H1 (cell line): ENCODE measurements at regions not wholly inside any gene's neighbourhood (a gene's known extent, or its start where the extent isn't known, plus 50 kb on each side); places are given as distances from the start of the nearest gene placed in this dataset.

ENCODE experiments used
- CTCF ChIA-PET: fragments of 300-600 bp; sonication (Branson Sonifier 250); formaldehyde crosslinking; loops from one replicate; lab custom pipeline; 2021; ENCODE audit not compliant: partially characterized antibody; lab: Charles Lee
- POLR2A ChIA-PET: fragments of 300-600 bp; sonication (Branson Sonifier 250); formaldehyde crosslinking; loops from one replicate; lab custom pipeline; 2021; ENCODE audit warnings: inconsistent platforms; ENCODE audit not compliant: partially characterized antibody; lab: Charles Lee
- DNase-seq, 2 experiments: peaks; one replicate each; pipeline versions ENCODE4 v3.0.0 to v3.0.0-alpha.2; 2010 to 2022; ENCODE audit warnings: low spot score in 2 of 2, low read depth in 1 of 2, mixed read lengths in 1 of 2
- FAIRE-seq: peaks from 2 replicates; lab custom pipeline; 2011; peaks lifted over from hg19 to GRCh38; lab: Jason Lieb, UNC
- H2AFZ ChIP-seq: 2 replicates; pipeline ENCODE4 v1.8.1; 2012; ENCODE audit warnings: low read length, inconsistent platforms
- H2AK5ac ChIP-seq: 2 replicates; pipeline ENCODE4 v1.6.1; 2013; ENCODE audit warnings: low read depth, low read length
- H2BK120ac ChIP-seq: replicated peaks from 2 replicates; pipeline ENCODE3; 2013; ENCODE audit warnings: low read depth, low read length, inconsistent platforms
- H2BK12ac ChIP-seq: 2 replicates; pipeline ENCODE4 v1.6.1; 2013; ENCODE audit warnings: low read depth, low read length
- H2BK15ac ChIP-seq: 2 replicates; pipeline ENCODE4 v1.6.1; 2013; ENCODE audit warnings: low read length
- H2BK20ac ChIP-seq: 2 replicates; pipeline ENCODE4 v1.6.1; 2013; ENCODE audit warnings: low read length
- H2BK5ac ChIP-seq: 2 replicates; pipeline ENCODE4 v1.6.1; 2013; ENCODE audit warnings: low read depth, low read length
- H3K14ac ChIP-seq: 2 replicates; pipeline ENCODE4 v1.6.1; 2013; ENCODE audit warnings: inconsistent platforms; ENCODE audit not compliant: insufficient read length
- H3K18ac ChIP-seq: 2 replicates; pipeline ENCODE4 v1.6.1; 2013; ENCODE audit warnings: low read length; ENCODE audit errors: extremely low read depth
- H3K23ac ChIP-seq: 2 replicates; pipeline ENCODE4 v1.6.1; 2013; ENCODE audit warnings: inconsistent platforms; ENCODE audit not compliant: insufficient read length
- H3K23me2 ChIP-seq: 2 replicates; pipeline ENCODE4 v1.6.1; 2013; ENCODE audit warnings: low read depth, low read length
- H3K27ac ChIP-seq: 2 replicates; pipeline ENCODE4 v1.6.1; 2011; ENCODE audit warnings: low read depth, low read length, inconsistent platforms
- H3K27me3 ChIP-seq, 4 experiments: replicated peaks in 1 of 4; 1 replicate in 1 of 4; 2 replicates in 3 of 4; pipeline versions ENCODE4 v1.6.1 to v1.8.1; 2011 to 2013; ENCODE audit warnings: low read length in 3 of 4, mild to moderate bottlenecking in 3 of 4, inconsistent platforms in 2 of 4, mixed read lengths in 2 of 4, moderate library complexity in 1 of 4; ENCODE audit not compliant: control insufficient read depth in 3 of 4, insufficient read depth in 3 of 4; ENCODE audit errors: extremely low read depth in 1 of 4
- H3K36me3 ChIP-seq, 4 experiments: 2 replicates each; pipeline versions ENCODE4 v1.6.1 to v1.8.1; 2011 to 2013; ENCODE audit warnings: mild to moderate bottlenecking in 4 of 4, low read length in 3 of 4, moderate library complexity in 2 of 4, control low read depth in 1 of 4, inconsistent platforms in 1 of 4; ENCODE audit not compliant: insufficient read depth in 4 of 4, control insufficient read depth in 2 of 4
- H3K4ac ChIP-seq: replicated peaks from 2 replicates; pipeline ENCODE3; 2013; ENCODE audit warnings: low read length, low read depth, mixed read lengths, inconsistent platforms; ENCODE audit not compliant: insufficient read length
- H3K4me1 ChIP-seq, 4 experiments: replicated peaks in 1 of 4; 1 replicate in 1 of 4; 2 replicates in 3 of 4; pipeline versions ENCODE4 v1.6.1 to v1.8.1; 2011 to 2013; ENCODE audit warnings: low read length in 3 of 4, inconsistent platforms in 2 of 4, mixed read lengths in 1 of 4; ENCODE audit not compliant: insufficient read depth in 4 of 4, control insufficient read depth in 3 of 4
- H3K4me2 ChIP-seq, 2 experiments: 2 replicates each; pipeline versions ENCODE4 v1.6.1 to v1.8.1; 2011 to 2013; ENCODE audit warnings: low read depth in 2 of 2, low read length in 2 of 2, control low read depth in 1 of 2, inconsistent platforms in 1 of 2, mild to moderate bottlenecking in 1 of 2; ENCODE audit not compliant: insufficient read depth in 1 of 2
- H3K4me3 ChIP-seq, 4 experiments: fragments of 200-600, 300-600 bp in 1 of 4; sonication (generic), shearing (Covaris generic), sonication (Bioruptor Twin) in 1 of 4; 2 replicates each; pipeline versions ENCODE4 v1.5.1 to v1.8.1; 2011 to 2016; ENCODE audit warnings: low read length in 4 of 4, low read depth in 3 of 4, control low read depth in 2 of 4, inconsistent platforms in 2 of 4, mild to moderate bottlenecking in 2 of 4, mixed read lengths in 1 of 4, moderate library complexity in 1 of 4; ENCODE audit not compliant: insufficient read depth in 2 of 4; ENCODE audit errors: extremely low read depth in 1 of 4
- H3K56ac ChIP-seq: replicated peaks from 2 replicates; pipeline ENCODE3; 2013; ENCODE audit warnings: low read depth, mild to moderate bottlenecking, mixed read lengths, low read length, inconsistent platforms; ENCODE audit not compliant: insufficient read length
- H3K79me1 ChIP-seq: 2 replicates; pipeline ENCODE4 v1.6.1; 2013; ENCODE audit warnings: low read depth, low read length, control low read depth
- H3K79me2 ChIP-seq, 2 experiments: 2 replicates each; pipeline versions ENCODE4 v1.6.1 to v1.8.1; 2012 to 2013; ENCODE audit warnings: low read length in 2 of 2, mild to moderate bottlenecking in 2 of 2, inconsistent platforms in 1 of 2; ENCODE audit not compliant: insufficient read depth in 2 of 2, control insufficient read depth in 1 of 2
- H3K9ac ChIP-seq, 4 experiments: replicated peaks in 1 of 4; 1 replicate in 1 of 4; 2 replicates in 3 of 4; pipeline versions ENCODE4 v1.6.1 to v1.8.1; 2011 to 2013; ENCODE audit warnings: low read depth in 3 of 4, low read length in 3 of 4, control low read depth in 2 of 4, mild to moderate bottlenecking in 2 of 4, moderate library complexity in 2 of 4, inconsistent platforms in 1 of 4; ENCODE audit errors: extremely low read depth in 1 of 4
- H3K9me3 ChIP-seq, 2 experiments: 2 replicates each; pipeline versions ENCODE4 v1.6.1 to v1.8.1; 2012 to 2013; ENCODE audit warnings: mild to moderate bottlenecking in 2 of 2, moderate library complexity in 2 of 2, control low read depth in 1 of 2, inconsistent platforms in 1 of 2, low read depth in 1 of 2, low read length in 1 of 2, mixed read lengths in 1 of 2; ENCODE audit not compliant: insufficient read depth in 2 of 2
- H4K20me1 ChIP-seq, 2 experiments: replicated peaks in 1 of 2; 2 replicates each; pipeline versions ENCODE3 to v1.8.1; 2011 to 2013; ENCODE audit warnings: inconsistent platforms in 2 of 2, low read length in 2 of 2, mild to moderate bottlenecking in 1 of 2; ENCODE audit not compliant: insufficient read depth in 2 of 2, control insufficient read depth in 1 of 2
- H4K5ac ChIP-seq: 2 replicates; pipeline ENCODE4 v1.6.1; 2013; ENCODE audit warnings: low read length, low read depth, mixed read lengths, inconsistent platforms; ENCODE audit not compliant: insufficient read length
- H4K8ac ChIP-seq: 2 replicates; pipeline ENCODE4 v1.8.0; 2013; ENCODE audit warnings: mild to moderate bottlenecking, moderate library complexity, low read length, inconsistent platforms; ENCODE audit not compliant: insufficient read depth; ENCODE audit errors: extremely low read depth
- H4K91ac ChIP-seq: replicated peaks from 2 replicates; pipeline ENCODE3; 2013; ENCODE audit warnings: low read length, mixed read lengths, inconsistent platforms; ENCODE audit not compliant: insufficient read length
- BCL11A ChIP-seq, 2 experiments: IDR thresholded peaks; one replicate each; pipeline ENCODE4 v1.6.1; 2011; ENCODE audit warnings: low read depth in 2 of 2, low read length in 2 of 2, mild to moderate bottlenecking in 2 of 2
- CHD1 ChIP-seq: IDR thresholded peaks from 2 replicates; pipeline ENCODE4 v1.6.1; 2012; ENCODE audit warnings: low read depth, low read length, improper control_type of control experiment
- CREB1 ChIP-seq: IDR thresholded peaks from 2 replicates; pipeline ENCODE4 v1.6.1; 2012; ENCODE audit warnings: inconsistent platforms
- EGR1 ChIP-seq: IDR thresholded peaks from 2 replicates; pipeline ENCODE4 v1.6.1; 2011; ENCODE audit warnings: low read depth, low read length, borderline replicate concordance
- EZH2 ChIP-seq: fragments of 200-600 bp; sonication (generic); IDR thresholded peaks from 2 replicates; pipeline ENCODE4 v1.7.1; 2012; ENCODE audit warnings: low read depth, mild to moderate bottlenecking, moderate library complexity, low read length, inconsistent platforms; ENCODE audit not compliant: severe bottlenecking
- HDAC6 ChIP-seq: IDR thresholded peaks from one replicate; pipeline ENCODE4 v1.7.1; 2012; ENCODE audit warnings: low read depth, mild to moderate bottlenecking, inconsistent platforms, low read length, moderate library complexity
- JUND ChIP-seq: IDR thresholded peaks from 2 replicates; pipeline ENCODE4 v1.6.1; 2011; ENCODE audit warnings: mild to moderate bottlenecking, improper control_type of control experiment, low read length
- KDM1A ChIP-seq: fragments of 200-600, 300-600 bp; sonication (generic); IDR thresholded peaks from 2 replicates; pipeline ENCODE4 v1.7.1; 2016; ENCODE audit warnings: mild to moderate bottlenecking, low read length, borderline replicate concordance
- NANOG ChIP-seq: IDR thresholded peaks from 2 replicates; pipeline ENCODE4 v1.6.1; 2011; ENCODE audit warnings: low read length, low read depth, mild to moderate bottlenecking, inconsistent platforms; ENCODE audit not compliant: insufficient read depth, poor library complexity, severe bottlenecking
- RBBP5 ChIP-seq: IDR thresholded peaks from 2 replicates; pipeline ENCODE4 v1.7.1; 2012; ENCODE audit warnings: low read depth, mild to moderate bottlenecking, inconsistent platforms, low read length, moderate library complexity, borderline replicate concordance
- RNF2 ChIP-seq: fragments of 200-900, 300-1000 bp; sonication (generic); IDR thresholded peaks from 2 replicates; pipeline ENCODE4 v1.7.1; 2016; ENCODE audit warnings: borderline replicate concordance, low read depth, mild to moderate bottlenecking, antibody characterized with exemption, low read length; ENCODE audit not compliant: poor library complexity, severe bottlenecking; ENCODE audit errors: missing control alignments
- SIX5 ChIP-seq: IDR thresholded peaks from 2 replicates; pipeline ENCODE4 v1.6.1; 2011; ENCODE audit warnings: mild to moderate bottlenecking, low read depth, low read length
- TAF7 ChIP-seq: optimal IDR thresholded peaks from 2 replicates; pipeline ENCODE3; 2011; ENCODE audit warnings: low read depth, mild to moderate bottlenecking, inconsistent platforms, low read length, moderate library complexity, borderline replicate concordance
- WGBS, 2 experiments: shearing (Covaris generic) in 1 of 2; methylation state at CpG; one replicate each; pipeline versions ENCODE4 v1.1.6 to v1.1.7; 2013 to 2015; ENCODE audit warnings: low lambda C conversion rate in 2 of 2, mixed read lengths in 2 of 2, inconsistent platforms in 1 of 2, low coverage in 1 of 2, missing lambda C conversion rate in 1 of 2; ENCODE audit not compliant: insufficient replicate concordance in 2 of 2, insufficient coverage in 1 of 2, insufficient read length in 1 of 2; ENCODE audit errors: extremely low coverage in 1 of 2, missing lambda C conversion rate in 1 of 2; 5-methylcytosine and 5-hydroxymethylcytosine counted together

GRCh38 chr10:118161461-118162246, 114.9 kb upstream of the RAB11FIP2 start:
- Histone ChIP-seq H4K8ac (no peak overlapping the region), H3K23me2 (no peaks in the 10 kb centered on the region), H4K20me1 (no peaks in the 10 kb centered on the region), H3K79me2 (no peaks in the 10 kb centered on the region), H2AK5ac (no peak overlapping the region), H2BK12ac (no peak overlapping the region), H2AFZ (no peak overlapping the region), H3K27me3 (peaks cover 0 to 1% (median 0%) of the 10 kb centered on the region in 4 experiments; a peak in 1 of 7 replicates), H2BK5ac (no peak overlapping the region), H4K91ac (no peak overlapping the region), H3K36me3 (no peaks in the 10 kb centered on the region), H2BK20ac (no peak overlapping the region), H3K18ac (no peak overlapping the region), H3K9ac (no peak overlapping the region), H3K4me1 (no peaks in the 10 kb centered on the region), H3K9me3 (no peaks in the 10 kb centered on the region), H4K5ac (no peak overlapping the region), H2BK120ac (no peak overlapping the region), H3K56ac (no peak overlapping the region), H3K79me1 (no peaks in the 10 kb centered on the region), H3K4ac (no peak overlapping the region), H3K23ac (no peak overlapping the region), H3K14ac (no peak overlapping the region), H2BK15ac (no peak overlapping the region), H3K4me2 (no peak overlapping the region), H3K27ac (no peak overlapping the region), H3K4me3 (no peak overlapping the region)
- ChIA-PET POLR2A (no interaction called here), CTCF (interaction anchor here (1.1 to 1.2 kb wide), 2 partner anchors 79 to 97 kb away, joined by 3 to 5 read pairs; no protein-coding TSS in a partner anchor)
- no peak for DNase-seq
- no peak for FAIRE-seq
- 95% methylated on average over 6 of the region's 6 CpGs; no CpG with 5 or more reads in 1 of the 2 experiments for WGBS, 2 experiments
- TF ChIP-seq SIX5 (no peak), KDM1A (no peak), TAF7 (no peak), RBBP5 (no peak), EZH2 (no peak), RNF2 (no peak), CHD1 (no peak), EGR1 (no peak), NANOG (no peak), CREB1 (no peak), JUND (no peak), HDAC6 (no peak), BCL11A (IDR thresholded peaks at IDR 0.05; ENCODE audit: low read depth in 2 of 2, low read length in 2 of 2) (no peak)
